Heart left ventricle (tissue), 13 donors: ENCODE measurements at regions not wholly inside any gene's neighbourhood (a gene's known extent, or its start where the extent isn't known, plus 50 kb on each side); places are given as distances from the start of the nearest gene placed in this dataset.

Source experiments
- CTCF ChIP-seq, 12 donors: fragments of 200-600 bp; sonication (generic) in 4 of 12; IDR thresholded peaks; one replicate each; pipeline versions ENCODE4 v1.5.0 to v1.8.0; 2018 to 2022; ENCODE audit warnings: antibody characterized with exemption in 12 of 12, mild to moderate bottlenecking in 5 of 12
- POLR2A ChIP-seq, 2 donors: fragments of 450-650 bp; IDR thresholded peaks; one replicate each; pipeline ENCODE4 v1.6.1; 2017; ENCODE audit warnings: antibody characterized with exemption in 2 of 2, mild to moderate bottlenecking in 2 of 2, moderate library complexity in 2 of 2
- donor health status: ischemic (EF 13 %, LVEDD 7.1; RV severe dilation, severe dysfunction).
- donor health status: DM: no; HTN: yes; CAD: no.
- donor health status: DM: no; HTN: no; CAD: no.
- donor health status: ischemic (EF 25% LVEDD 6.9; RV normal size, moderate dysfunction).
- donor health status: ischemic (EF 25% LVEDD 5.7; RV mildly dilated, moderate dysfunction).
- donor health status: ischemic (EF 35%, LVEDD 5.7; RV mildly dilated, moderate dysfunction).
- donor health status: nonischemic (EF 11% LVEDD 7.7; RV severe dilation, severe dysfunction).
- donor health status: DM: yes; HTN: yes; CAD: no.
- donor health status: PGD.
- donor health status: ischemic (EF 29% LVEDD 5.4; RV normal size, mild dysfunction).
- donor health status: nonischemic (EF 23%, LVEDD 6.1; RV moderate dilation, normal function).

DNA sequence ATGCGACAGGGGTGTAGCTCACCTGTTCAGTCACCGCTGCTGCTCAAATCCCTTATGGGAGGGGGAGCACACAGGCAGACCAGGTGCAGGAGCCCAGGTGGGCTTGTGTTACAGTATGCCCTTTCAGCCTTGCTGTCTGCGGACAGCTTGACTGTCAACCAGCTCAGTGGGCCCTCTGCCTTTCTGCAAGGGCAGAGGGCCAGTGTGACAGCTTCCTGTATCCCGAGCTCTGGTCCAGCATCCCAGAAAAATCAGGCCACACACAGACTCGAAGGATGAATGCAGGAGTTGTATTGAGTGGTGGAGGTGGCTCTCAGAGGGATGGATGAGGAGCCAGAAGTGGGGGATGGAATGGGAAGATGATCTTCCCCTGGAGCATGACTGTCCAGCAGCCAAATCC, 172.2 kb downstream of the C5orf15 start:
- TF ChIP-seq CTCF (IDR thresholded peaks at IDR 0.05) (no peak), POLR2A (IDR thresholded peaks at IDR 0.05) (no peak)
